ENCODE measurements at regions not wholly inside any gene's neighbourhood (a gene's known extent, or its start where the extent isn't known, plus 50 kb on each side); places are given as distances from the start of the nearest gene placed in this dataset.

GRCh38 chr10:35895331-35895730, 253.2 kb upstream of the FZD8 start:
- no peak overlapping the region for H4K8ac ChIP-seq (ENCODE audit: extremely low read depth, insufficient read depth, low read length)
- DNase-seq (ENCODE audit: low read depth in 1 of 2, low spot score in 2 of 2) (no peak), FAIRE-seq (no peak)
- H2BK120ac ChIP-seq (replicated peaks; ENCODE audit: low read depth, low read length) = no peak overlapping the region
- no peaks in the 10 kb centered on the region for H3K79me1 ChIP-seq (ENCODE audit: low read depth, low read length)
- CTCF ChIA-PET (ENCODE audit: partially characterized antibody) = no interaction called here
- H3K18ac ChIP-seq (ENCODE audit: extremely low read depth, low read length) = no peak overlapping the region
- no peak overlapping the region for H3K56ac ChIP-seq (replicated peaks; ENCODE audit: insufficient read length, low read depth, low read length)
- H3K4me1 ChIP-seq (replicated peaks in 1 of 4; ENCODE audit: control insufficient read depth in 3 of 4, insufficient read depth in 4 of 4, low read length in 3 of 4) = peaks cover 0 to 5% (median 2%) of the 10 kb centered on the region in 4 experiments; a peak in 3 of 7 replicates
- no peak overlapping the region for H3K14ac ChIP-seq (ENCODE audit: insufficient read length)
- no peak overlapping the region for H2AK5ac ChIP-seq (ENCODE audit: low read depth, low read length)
- no peak overlapping the region for H3K9ac ChIP-seq (replicated peaks in 1 of 4; ENCODE audit: extremely low read depth in 1 of 4, low read depth in 3 of 4, low read length in 3 of 4)
- H3K23me2 ChIP-seq (ENCODE audit: low read depth, low read length) = no peaks in the 10 kb centered on the region
- TF ChIP-seq JUND (IDR thresholded peaks at IDR 0.05; ENCODE audit: low read length) = no peak
- no peak overlapping the region for H4K5ac ChIP-seq (ENCODE audit: insufficient read length, low read depth, low read length)
- no peak overlapping the region for H2AFZ ChIP-seq (ENCODE audit: low read length)
- H3K4me2 ChIP-seq (ENCODE audit: insufficient read depth in 1 of 2, low read depth in 2 of 2, low read length in 2 of 2) = no peak overlapping the region
- no peak overlapping the region for H2BK15ac ChIP-seq (ENCODE audit: low read length)
- POLR2A ChIA-PET (ENCODE audit: partially characterized antibody) = no interaction called here
- no peaks in the 10 kb centered on the region for H3K36me3 ChIP-seq (ENCODE audit: control insufficient read depth in 2 of 4, insufficient read depth in 4 of 4, low read length in 3 of 4)
- no peaks in the 10 kb centered on the region for H3K27me3 ChIP-seq (replicated peaks in 1 of 4; ENCODE audit: control insufficient read depth in 3 of 4, extremely low read depth in 1 of 4, insufficient read depth in 3 of 4, low read length in 3 of 4)
- no peak overlapping the region for H3K23ac ChIP-seq (ENCODE audit: insufficient read length)
- 84% methylated on average over 2 of the region's 2 CpGs; no CpG with 5 or more reads in 1 of the 2 experiments for WGBS, 2 experiments (ENCODE audit: extremely low coverage in 1 of 2, insufficient coverage in 1 of 2, insufficient read length in 1 of 2, insufficient replicate concordance in 2 of 2, low coverage in 1 of 2, low lambda C conversion rate in 2 of 2, missing lambda C conversion rate in 1 of 2)
- H3K9me3 ChIP-seq (ENCODE audit: insufficient read depth in 2 of 2, low read depth in 1 of 2, low read length in 1 of 2) = no peaks in the 10 kb centered on the region
- H3K4ac ChIP-seq (replicated peaks; ENCODE audit: insufficient read length, low read depth, low read length) = no peak overlapping the region
- no peaks in the 10 kb centered on the region for H3K79me2 ChIP-seq (ENCODE audit: control insufficient read depth in 1 of 2, insufficient read depth in 2 of 2, low read length in 2 of 2)
- no peak overlapping the region for H2BK12ac ChIP-seq (ENCODE audit: low read depth, low read length)
- H3K4me3 ChIP-seq (ENCODE audit: extremely low read depth in 1 of 4, insufficient read depth in 2 of 4, low read depth in 3 of 4, low read length in 4 of 4) = no peak overlapping the region
- no peak overlapping the region for H4K91ac ChIP-seq (replicated peaks; ENCODE audit: insufficient read length, low read length)
- no peak overlapping the region for H2BK5ac ChIP-seq (ENCODE audit: low read depth, low read length)
- H3K27ac ChIP-seq (ENCODE audit: low read depth, low read length) = no peak overlapping the region
- H4K20me1 ChIP-seq (replicated peaks in 1 of 2; ENCODE audit: control insufficient read depth in 1 of 2, insufficient read depth in 2 of 2, low read length in 2 of 2) = no peaks in the 10 kb centered on the region
- H2BK20ac ChIP-seq (ENCODE audit: low read length) = no peak overlapping the region
